ENCODE measurements at regions not wholly inside any gene's neighbourhood (a gene's known extent, or its start where the extent isn't known, plus 50 kb on each side); places are given as distances from the start of the nearest gene placed in this dataset.
A peak's percentile ranks its signal among the peaks of the same experiment; 100 is the strongest.

DNA sequence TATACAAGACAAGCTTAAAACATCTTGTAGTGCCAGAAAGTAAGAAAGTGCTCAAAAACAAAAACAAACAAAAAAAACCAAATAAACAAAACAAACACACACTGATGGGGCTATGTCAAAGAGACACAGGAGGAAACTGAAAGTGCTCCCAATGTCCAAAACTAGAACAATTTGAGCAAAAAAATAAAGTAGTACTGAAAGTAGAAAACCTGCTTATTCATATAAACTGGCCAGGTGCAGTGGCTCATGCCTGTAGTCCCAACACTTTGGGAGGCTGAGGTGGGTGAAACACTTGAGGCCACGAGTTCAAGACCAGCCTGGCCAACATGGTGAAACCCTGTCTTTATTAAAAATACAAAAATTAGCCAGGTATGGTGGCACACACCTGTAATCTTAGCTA lies 129.9 kb downstream of the GLUL start:
- DNase-seq (no peak), ATAC-seq (no peak)
- Histone ChIP-seq H3K9me3 (no peaks in the 10 kb centered on the region), H3K27ac (no peak overlapping the region), H3K4me3 (no peak overlapping the region), H3K36me3 (no peaks in the 10 kb centered on the region), H3K4me1 (peaks cover 0 to 20% (median 0%) of the 10 kb centered on the region in 4 donors), H3K27me3 (no peaks in the 10 kb centered on the region)
- TF ChIP-seq, protein P1, sequence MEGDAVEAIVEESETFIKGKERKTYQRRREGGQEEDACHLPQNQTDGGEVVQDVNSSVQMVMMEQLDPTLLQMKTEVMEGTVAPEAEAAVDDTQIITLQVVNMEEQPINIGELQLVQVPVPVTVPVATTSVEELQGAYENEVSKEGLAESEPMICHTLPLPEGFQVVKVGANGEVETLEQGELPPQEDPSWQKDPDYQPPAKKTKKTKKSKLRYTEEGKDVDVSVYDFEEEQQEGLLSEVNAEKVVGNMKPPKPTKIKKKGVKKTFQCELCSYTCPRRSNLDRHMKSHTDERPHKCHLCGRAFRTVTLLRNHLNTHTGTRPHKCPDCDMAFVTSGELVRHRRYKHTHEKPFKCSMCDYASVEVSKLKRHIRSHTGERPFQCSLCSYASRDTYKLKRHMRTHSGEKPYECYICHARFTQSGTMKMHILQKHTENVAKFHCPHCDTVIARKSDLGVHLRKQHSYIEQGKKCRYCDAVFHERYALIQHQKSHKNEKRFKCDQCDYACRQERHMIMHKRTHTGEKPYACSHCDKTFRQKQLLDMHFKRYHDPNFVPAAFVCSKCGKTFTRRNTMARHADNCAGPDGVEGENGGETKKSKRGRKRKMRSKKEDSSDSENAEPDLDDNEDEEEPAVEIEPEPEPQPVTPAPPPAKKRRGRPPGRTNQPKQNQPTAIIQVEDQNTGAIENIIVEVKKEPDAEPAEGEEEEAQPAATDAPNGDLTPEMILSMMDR (IDR thresholded peaks at IDR 0.05) = no peak
- no peak for TF ChIP-seq POLR2A (IDR thresholded peaks at IDR 0.05)
- 89% methylated on average over 1 of the region's 1 CpG for WGBS (ENCODE audit: insufficient coverage, low coverage, low lambda C conversion rate, missing lambda C conversion rate)
- intact Hi-C loops (cut with DNase I) = no loop called here

DNA sequence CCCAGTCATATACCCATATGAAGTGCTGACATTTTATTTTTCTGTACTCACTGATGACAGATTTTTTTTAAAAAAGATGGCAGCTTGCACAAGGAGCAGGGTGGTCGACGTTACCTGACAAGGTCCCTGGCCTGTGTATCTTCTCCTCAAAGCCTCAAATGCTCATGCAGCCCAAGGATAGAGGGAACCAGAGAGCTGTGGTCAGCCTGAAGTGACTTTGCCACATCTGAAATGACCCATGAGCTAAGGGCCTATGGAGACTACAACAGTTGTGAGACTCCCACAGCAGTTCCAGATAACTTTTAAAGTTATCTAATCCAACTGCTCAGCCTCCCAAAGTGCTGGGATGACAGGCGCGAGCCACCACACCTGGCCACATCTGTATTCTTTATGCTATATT lies 131.1 kb downstream of the GLUL start:
- H3K27me3 ChIP-seq = no peaks in the 10 kb centered on the region
- DNase-seq (no peak), ATAC-seq (no peak)
- TF ChIP-seq, protein P1 (IDR thresholded peaks at IDR 0.05) = no peak
- no peak for TF ChIP-seq POLR2A (IDR thresholded peaks at IDR 0.05)
- intact Hi-C loops (cut with DNase I) = no loop called here
- H3K4me3 ChIP-seq = no peak overlapping the region
- H3K27ac ChIP-seq = no peak overlapping the region
- 93% methylated on average over 2 of the region's 4 CpGs for WGBS (ENCODE audit: insufficient coverage, low coverage, low lambda C conversion rate, missing lambda C conversion rate)
- no peaks in the 10 kb centered on the region for H3K36me3 ChIP-seq
- no peaks in the 10 kb centered on the region for H3K9me3 ChIP-seq
- H3K4me1 ChIP-seq = peaks cover 0 to 14% (median 0%) of the 10 kb centered on the region in 4 donors

DNA sequence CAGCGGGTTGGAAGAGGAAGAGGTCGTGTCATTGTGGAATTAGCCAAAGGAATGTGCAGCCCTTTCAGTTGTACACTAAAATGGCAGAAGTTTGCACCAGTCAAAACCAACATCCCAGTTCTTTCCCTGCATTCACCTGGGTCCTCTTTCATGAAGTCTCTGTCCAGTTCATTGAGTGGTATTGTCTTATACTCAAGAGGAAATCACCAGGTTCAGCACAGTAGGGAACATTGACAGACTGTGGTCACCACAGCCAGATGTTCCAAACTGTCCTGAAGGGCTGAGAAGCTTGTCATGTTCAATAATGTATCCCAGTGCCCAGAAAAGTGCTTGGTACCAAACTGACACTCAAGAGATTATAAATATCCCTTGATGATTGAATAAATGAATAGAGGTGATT lies 131.6 kb downstream of the GLUL start:
- WGBS (ENCODE audit: insufficient coverage, low coverage, low lambda C conversion rate, missing lambda C conversion rate) = 39% methylated on average over 2 of the region's 2 CpGs
- ATAC-seq (no peak), DNase-seq (no peak)
- Histone ChIP-seq H3K4me1 (peaks cover 0 to 14% (median 0%) of the 10 kb centered on the region in 4 donors), H3K27me3 (no peaks in the 10 kb centered on the region), H3K36me3 (no peaks in the 10 kb centered on the region), H3K9me3 (no peaks in the 10 kb centered on the region), H3K4me3 (no peak overlapping the region), H3K27ac (no peak overlapping the region)
- TF ChIP-seq POLR2A (IDR thresholded peaks at IDR 0.05) = no peak
- TF ChIP-seq, protein P1 (IDR thresholded peaks at IDR 0.05) = no peak
- intact Hi-C loops (cut with DNase I) = no loop called here

DNA sequence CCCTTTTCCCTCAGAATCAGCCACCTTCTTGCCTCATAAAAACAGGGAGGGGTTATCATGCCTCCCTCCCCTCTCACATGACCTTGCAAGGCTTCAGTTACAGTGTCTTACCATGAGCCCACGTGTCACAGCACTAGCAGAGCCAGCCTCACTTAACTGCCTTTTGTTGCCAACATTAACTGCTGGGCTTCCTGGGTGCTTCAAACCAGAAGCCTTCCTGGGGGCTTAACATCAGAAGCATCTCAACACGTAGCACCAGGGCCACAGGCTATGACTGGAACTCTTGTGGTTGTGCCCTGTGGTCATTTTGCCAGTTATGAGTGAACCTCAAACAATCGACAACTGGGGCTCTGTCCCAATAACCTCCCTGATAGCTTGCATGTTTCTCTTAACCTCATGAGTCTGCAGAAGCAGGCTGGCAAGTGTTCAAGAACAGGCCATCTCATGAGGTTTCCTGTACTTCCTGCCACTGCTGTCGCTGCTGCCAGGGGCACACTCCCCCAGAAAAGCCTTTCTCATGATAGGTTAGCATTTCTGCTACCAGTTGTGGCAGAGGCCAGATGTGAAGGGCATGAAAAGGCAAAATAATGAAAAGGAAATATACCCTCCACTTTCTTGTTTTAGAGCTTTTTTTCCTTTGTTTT lies 132.2 kb downstream of the GLUL start:
- 23% methylated on average over 4 of the region's 4 CpGs for WGBS (ENCODE audit: insufficient coverage, low coverage, low lambda C conversion rate, missing lambda C conversion rate)
- Histone ChIP-seq H3K4me1 (peaks cover 0 to 14% (median 0%) of the 10 kb centered on the region in 4 donors), H3K36me3 (no peaks in the 10 kb centered on the region), H3K9me3 (no peaks in the 10 kb centered on the region), H3K4me3 (no peak overlapping the region), H3K27me3 (no peaks in the 10 kb centered on the region), H3K27ac (peak overlapping the region in 2 of 3 donors; percentile 13 to 19)
- ATAC-seq = peak; percentile 67 to 81 (median 76)
- peak in 2 of 3 donors; percentile 52 to 59 for DNase-seq
- intact Hi-C loops (cut with DNase I) = no loop called here
- TF ChIP-seq, protein P1 (IDR thresholded peaks at IDR 0.05) = no peak
- TF ChIP-seq POLR2A (IDR thresholded peaks at IDR 0.05) = no peak
